ENCODE measurements at regions not wholly inside any gene's neighbourhood (a gene's known extent, or its start where the extent isn't known, plus 50 kb on each side); places are given as distances from the start of the nearest gene placed in this dataset.

- no peak for DNase-seq (ENCODE audit: low spot score)
- H3K4me1 Mint-ChIP-seq (ENCODE audit: unreplicated experiment): no peaks in the 10 kb centered on the region
- peaks cover 1% of the 10 kb centered on the region for H3K36me3 Mint-ChIP-seq (ENCODE audit: low read depth, unreplicated experiment)
- H3K27me3 Mint-ChIP-seq (ENCODE audit: unreplicated experiment): no peaks in the 10 kb centered on the region
- no peak for TF ChIP-seq CTCF (IDR thresholded peaks at IDR 0.05; ENCODE audit: unreplicated experiment)
- no peak overlapping the region for H3K27ac Mint-ChIP-seq (ENCODE audit: unreplicated experiment)
- no peak overlapping the region for H3K4me3 Mint-ChIP-seq (ENCODE audit: unreplicated experiment)
- no peaks in the 10 kb centered on the region for H3K9me3 Mint-ChIP-seq (ENCODE audit: unreplicated experiment)
Observed at GRCh38 chr4:135166661-135167060, 965.1 kb upstream of the PABPC4L start.

- H3K4me1 Mint-ChIP-seq (ENCODE audit: unreplicated experiment): no peaks in the 10 kb centered on the region
- no peaks in the 10 kb centered on the region for H3K36me3 Mint-ChIP-seq (ENCODE audit: low read depth, unreplicated experiment)
- H3K9me3 Mint-ChIP-seq (ENCODE audit: unreplicated experiment): no peaks in the 10 kb centered on the region
Observed at GRCh38 chr4:135164601-135165000, 963.0 kb upstream of the PABPC4L start.

GRCh38 chr4:135144498-135144897 lies 942.9 kb upstream of the PABPC4L start:
- Mint-ChIP-seq H3K4me3 (ENCODE audit: unreplicated experiment) (no peak overlapping the region), H3K27me3 (ENCODE audit: unreplicated experiment) (no peaks in the 10 kb centered on the region), H3K27ac (ENCODE audit: unreplicated experiment) (no peak overlapping the region), H3K9me3 (ENCODE audit: unreplicated experiment) (no peaks in the 10 kb centered on the region), H3K36me3 (ENCODE audit: low read depth, unreplicated experiment) (no peaks in the 10 kb centered on the region), H3K4me1 (ENCODE audit: unreplicated experiment) (no peaks in the 10 kb centered on the region)
- no peak for TF ChIP-seq CTCF (IDR thresholded peaks at IDR 0.05; ENCODE audit: unreplicated experiment)
- DNase-seq (ENCODE audit: low spot score): no peak

More at GRCh38 chr4:135164601-135165000, 963.0 kb upstream of the PABPC4L start:
- Mint-ChIP-seq H3K27ac (ENCODE audit: unreplicated experiment) (no peak overlapping the region), H3K27me3 (ENCODE audit: unreplicated experiment) (no peaks in the 10 kb centered on the region), H3K4me3 (ENCODE audit: unreplicated experiment) (no peak overlapping the region)
- DNase-seq (ENCODE audit: low spot score): no peak
- no peak for TF ChIP-seq CTCF (IDR thresholded peaks at IDR 0.05; ENCODE audit: unreplicated experiment)

- Mint-ChIP-seq H3K4me3 (ENCODE audit: unreplicated experiment) (no peak overlapping the region), H3K27me3 (ENCODE audit: unreplicated experiment) (peaks cover 1% of the 10 kb centered on the region), H3K4me1 (ENCODE audit: unreplicated experiment) (no peaks in the 10 kb centered on the region), H3K9me3 (ENCODE audit: unreplicated experiment) (no peaks in the 10 kb centered on the region), H3K27ac (ENCODE audit: unreplicated experiment) (no peak overlapping the region), H3K36me3 (ENCODE audit: low read depth, unreplicated experiment) (no peaks in the 10 kb centered on the region)
- no peak for DNase-seq (ENCODE audit: low spot score)
- no peak for TF ChIP-seq CTCF (IDR thresholded peaks at IDR 0.05; ENCODE audit: unreplicated experiment)
Observed at GRCh38 chr4:135124196-135124595, 922.6 kb upstream of the PABPC4L start.

GRCh38 chr4:135123632-135124031 lies 922.0 kb upstream of the PABPC4L start:
- no peak for TF ChIP-seq CTCF (IDR thresholded peaks at IDR 0.05; ENCODE audit: unreplicated experiment)
- peaks cover 1% of the 10 kb centered on the region for H3K27me3 Mint-ChIP-seq (ENCODE audit: unreplicated experiment)
- no peaks in the 10 kb centered on the region for H3K9me3 Mint-ChIP-seq (ENCODE audit: unreplicated experiment)
- no peak for DNase-seq (ENCODE audit: low spot score)
- no peaks in the 10 kb centered on the region for H3K4me1 Mint-ChIP-seq (ENCODE audit: unreplicated experiment)
- no peak overlapping the region for H3K4me3 Mint-ChIP-seq (ENCODE audit: unreplicated experiment)
- no peak overlapping the region for H3K27ac Mint-ChIP-seq (ENCODE audit: unreplicated experiment)
- no peaks in the 10 kb centered on the region for H3K36me3 Mint-ChIP-seq (ENCODE audit: low read depth, unreplicated experiment)

Measured in endothelial cell (in vitro differentiated cells).